ENCODE measurements at regions not wholly inside any gene's neighbourhood (a gene's known extent, or its start where the extent isn't known, plus 50 kb on each side); places are given as distances from the start of the nearest gene placed in this dataset.

GRCh38 chr5:91255396-91256141 lies 127.5 kb downstream of the ARRDC3 start:
- FAIRE-seq (no peak), ATAC-seq (no peak), DNase-seq (ENCODE audit: low read depth in 1 of 2, low spot score in 1 of 2) (no peak)
- 88% methylated on average over 4 of the region's 4 CpGs for WGBS (ENCODE audit: missing lambda C conversion rate)
- H3K4me3 ChIP-seq: no peak overlapping the region
- H3K4me1 ChIP-seq: no peaks in the 10 kb centered on the region
- ChIA-PET POLR2A (no interaction called here), CTCF (interaction anchor here (1.0 to 1.2 kb wide), 2 partner anchors 11 to 129 kb away, joined by 3 read pairs; no protein-coding TSS in a partner anchor)
- no peak overlapping the region for H3K4me2 ChIP-seq
- no peak overlapping the region for H3K27ac ChIP-seq
- H3K9me3 ChIP-seq: no peaks in the 10 kb centered on the region
- TF ChIP-seq CEBPB (IDR thresholded peaks at IDR 0.05): peak; percentile 39 to 41; a peak in 1 of 4 replicates
- no peak for TF ChIP-seq ZC3H11A (IDR thresholded peaks at IDR 0.05)

GRCh38 chr5:91252916-91253315 lies 130.2 kb downstream of the ARRDC3 start:
- ATAC-seq: no peak
- TF ChIP-seq SMC3 (IDR thresholded peaks at IDR 0.05) (no peak), USF2 (IDR thresholded peaks at IDR 0.05) (no peak), RFX5 (IDR thresholded peaks at IDR 0.05) (no peak), TP53 (CRISPR knock-in tag; IDR thresholded peaks at IDR 0.05) (no peak), RAD21 (conservative IDR thresholded peaks at IDR 0.05 in 1 of 2, IDR thresholded peaks at IDR 0.05 in 1 of 2) (no peak), JUNB (IDR thresholded peaks at IDR 0.05) (no peak), JUN (IDR thresholded peaks at IDR 0.05) (no peak), EP300 (IDR thresholded peaks at IDR 0.05) (no peak), HDAC2 (IDR thresholded peaks at IDR 0.05) (no peak), HOXB5 (CRISPR knock-in tag; IDR thresholded peaks at IDR 0.05) (no peak), PHF8 (IDR thresholded peaks at IDR 0.05; ENCODE audit: borderline replicate concordance, low read depth) (no peak)
- TF ChIP-seq, protein P1, sequence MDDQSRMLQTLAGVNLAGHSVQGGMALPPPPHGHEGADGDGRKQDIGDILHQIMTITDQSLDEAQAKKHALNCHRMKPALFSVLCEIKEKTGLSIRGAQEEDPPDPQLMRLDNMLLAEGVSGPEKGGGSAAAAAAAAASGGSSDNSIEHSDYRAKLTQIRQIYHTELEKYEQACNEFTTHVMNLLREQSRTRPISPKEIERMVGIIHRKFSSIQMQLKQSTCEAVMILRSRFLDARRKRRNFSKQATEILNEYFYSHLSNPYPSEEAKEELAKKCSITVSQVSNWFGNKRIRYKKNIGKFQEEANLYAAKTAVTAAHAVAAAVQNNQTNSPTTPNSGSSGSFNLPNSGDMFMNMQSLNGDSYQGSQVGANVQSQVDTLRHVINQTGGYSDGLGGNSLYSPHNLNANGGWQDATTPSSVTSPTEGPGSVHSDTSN (IDR thresholded peaks at IDR 0.05): no peak
- TF ChIP-seq, protein P2, sequence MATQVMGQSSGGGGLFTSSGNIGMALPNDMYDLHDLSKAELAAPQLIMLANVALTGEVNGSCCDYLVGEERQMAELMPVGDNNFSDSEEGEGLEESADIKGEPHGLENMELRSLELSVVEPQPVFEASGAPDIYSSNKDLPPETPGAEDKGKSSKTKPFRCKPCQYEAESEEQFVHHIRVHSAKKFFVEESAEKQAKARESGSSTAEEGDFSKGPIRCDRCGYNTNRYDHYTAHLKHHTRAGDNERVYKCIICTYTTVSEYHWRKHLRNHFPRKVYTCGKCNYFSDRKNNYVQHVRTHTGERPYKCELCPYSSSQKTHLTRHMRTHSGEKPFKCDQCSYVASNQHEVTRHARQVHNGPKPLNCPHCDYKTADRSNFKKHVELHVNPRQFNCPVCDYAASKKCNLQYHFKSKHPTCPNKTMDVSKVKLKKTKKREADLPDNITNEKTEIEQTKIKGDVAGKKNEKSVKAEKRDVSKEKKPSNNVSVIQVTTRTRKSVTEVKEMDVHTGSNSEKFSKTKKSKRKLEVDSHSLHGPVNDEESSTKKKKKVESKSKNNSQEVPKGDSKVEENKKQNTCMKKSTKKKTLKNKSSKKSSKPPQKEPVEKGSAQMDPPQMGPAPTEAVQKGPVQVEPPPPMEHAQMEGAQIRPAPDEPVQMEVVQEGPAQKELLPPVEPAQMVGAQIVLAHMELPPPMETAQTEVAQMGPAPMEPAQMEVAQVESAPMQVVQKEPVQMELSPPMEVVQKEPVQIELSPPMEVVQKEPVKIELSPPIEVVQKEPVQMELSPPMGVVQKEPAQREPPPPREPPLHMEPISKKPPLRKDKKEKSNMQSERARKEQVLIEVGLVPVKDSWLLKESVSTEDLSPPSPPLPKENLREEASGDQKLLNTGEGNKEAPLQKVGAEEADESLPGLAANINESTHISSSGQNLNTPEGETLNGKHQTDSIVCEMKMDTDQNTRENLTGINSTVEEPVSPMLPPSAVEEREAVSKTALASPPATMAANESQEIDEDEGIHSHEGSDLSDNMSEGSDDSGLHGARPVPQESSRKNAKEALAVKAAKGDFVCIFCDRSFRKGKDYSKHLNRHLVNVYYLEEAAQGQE (IDR thresholded peaks at IDR 0.05): no peak
- H3K4me2 ChIP-seq: no peak overlapping the region
- no peaks in the 10 kb centered on the region for H3K4me1 ChIP-seq
- no peak for DNase-seq (ENCODE audit: low read depth in 1 of 2, low spot score in 1 of 2)
- no peaks in the 10 kb centered on the region for H3K9me3 ChIP-seq
- no peak overlapping the region for H3K27ac ChIP-seq
- no peak for FAIRE-seq
- ChIA-PET POLR2A (no interaction called here), CTCF (no interaction called here)
- WGBS (ENCODE audit: missing lambda C conversion rate): 75% methylated on average over 2 of the region's 2 CpGs
- no peak overlapping the region for H3K4me3 ChIP-seq

GRCh38 chr5:91245871-91246270 lies 137.2 kb downstream of the ARRDC3 start:
- H3K4me2 ChIP-seq: no peak overlapping the region
- H3K9me3 ChIP-seq: peaks cover 10% of the 10 kb centered on the region
- ChIA-PET CTCF (interaction anchor here (1.4 kb wide), 1 partner anchor 139 kb away, joined by 6 read pairs; no protein-coding TSS in a partner anchor), POLR2A (interaction anchor here (0.9 kb wide), 1 partner anchor 135 kb away, joined by 7 read pairs; no protein-coding TSS in a partner anchor)
- TF ChIP-seq RAD21 (conservative IDR thresholded peaks at IDR 0.05 in 1 of 2, IDR thresholded peaks at IDR 0.05 in 1 of 2) (peak in 1 of 2 experiments; percentile 20; a peak in 1 of 5 replicates), ESRRA (IDR thresholded peaks at IDR 0.05; ENCODE audit: borderline replicate concordance, low read length) (no peak)
- no peak overlapping the region for H3K27ac ChIP-seq
- ATAC-seq (no peak), FAIRE-seq (no peak), DNase-seq (ENCODE audit: low read depth in 1 of 2, low spot score in 1 of 2) (no peak)
- H3K4me1 ChIP-seq: no peaks in the 10 kb centered on the region
- 68% methylated on average over 1 of the region's 1 CpG for WGBS (ENCODE audit: missing lambda C conversion rate)
- H3K4me3 ChIP-seq: no peak overlapping the region
